ENCODE measurements at regions not wholly inside any gene's neighbourhood (a gene's known extent, or its start where the extent isn't known, plus 50 kb on each side); places are given as distances from the start of the nearest gene placed in this dataset.

- H3K79me2 ChIP-seq (ENCODE audit: insufficient read depth, low read length): no peaks in the 10 kb centered on the region
- no peaks in the 10 kb centered on the region for H3F3A ChIP-seq (ENCODE audit: low read depth)
- H3K4me2 ChIP-seq (ENCODE audit: low read depth, low read length, poor library complexity, severe bottlenecking): no peak overlapping the region
- no peak overlapping the region for H2AFZ ChIP-seq (ENCODE audit: low read length)
- H4K20me1 ChIP-seq (ENCODE audit: insufficient read depth, low read length, poor library complexity, severe bottlenecking): no peaks in the 10 kb centered on the region
- no peaks in the 10 kb centered on the region for H3K36me3 ChIP-seq (ENCODE audit: insufficient read depth, low read length)
- H3K9me2 ChIP-seq (replicated peaks; ENCODE audit: low read depth, low read length): no peaks in the 10 kb centered on the region
- H3K27me3 ChIP-seq (ENCODE audit: insufficient read depth, low read length, poor library complexity, severe bottlenecking): no peaks in the 10 kb centered on the region
- H3K9me3 ChIP-seq (ENCODE audit: insufficient read depth, low read depth, low read length): no peaks in the 10 kb centered on the region
- no peak overlapping the region for H3K9ac ChIP-seq (ENCODE audit: low read depth, low read length, poor library complexity, severe bottlenecking)
- TF ChIP-seq CTCF (conservative IDR thresholded peaks at IDR 0.05; ENCODE audit: low read length) (no peak), EZH2phosphoT487 (IDR thresholded peaks at IDR 0.05; ENCODE audit: borderline replicate concordance) (no peak)
- H3K4me1 ChIP-seq (ENCODE audit: insufficient read depth, low read length, poor library complexity, severe bottlenecking): no peaks in the 10 kb centered on the region
- H3K4me3 ChIP-seq (ENCODE audit: low read length, poor library complexity, severe bottlenecking): no peak overlapping the region
These were observed 191.7 kb upstream of the ZC3H15 start for GRCh38 chr2:186294248-186294888.

GRCh38 chr2:186299610-186300009 is 186.4 kb upstream of the ZC3H15 start:
- Histone ChIP-seq H3K4me2 (ENCODE audit: low read depth, low read length, poor library complexity, severe bottlenecking) (no peak overlapping the region), H3K9me2 (replicated peaks; ENCODE audit: low read depth, low read length) (no peaks in the 10 kb centered on the region), H3F3A (ENCODE audit: low read depth) (no peaks in the 10 kb centered on the region), H3K27me3 (ENCODE audit: insufficient read depth, low read length, poor library complexity, severe bottlenecking) (no peaks in the 10 kb centered on the region), H3K79me2 (ENCODE audit: insufficient read depth, low read length) (no peaks in the 10 kb centered on the region), H4K20me1 (ENCODE audit: insufficient read depth, low read length, poor library complexity, severe bottlenecking) (no peaks in the 10 kb centered on the region), H2AFZ (ENCODE audit: low read length) (no peak overlapping the region), H3K4me3 (ENCODE audit: low read length, poor library complexity, severe bottlenecking) (no peak overlapping the region), H3K9me3 (ENCODE audit: insufficient read depth, low read depth, low read length) (no peaks in the 10 kb centered on the region), H3K36me3 (ENCODE audit: insufficient read depth, low read length) (no peaks in the 10 kb centered on the region), H3K9ac (ENCODE audit: low read depth, low read length, poor library complexity, severe bottlenecking) (no peak overlapping the region), H3K4me1 (ENCODE audit: insufficient read depth, low read length, poor library complexity, severe bottlenecking) (no peaks in the 10 kb centered on the region)
- no peak for TF ChIP-seq CTCF (conservative IDR thresholded peaks at IDR 0.05; ENCODE audit: low read length)
- no peak for TF ChIP-seq EZH2phosphoT487 (IDR thresholded peaks at IDR 0.05; ENCODE audit: borderline replicate concordance)

- TF ChIP-seq EZH2phosphoT487 (IDR thresholded peaks at IDR 0.05; ENCODE audit: borderline replicate concordance): no peak
- TF ChIP-seq CTCF (conservative IDR thresholded peaks at IDR 0.05; ENCODE audit: low read length): no peak
- H3K9ac ChIP-seq (ENCODE audit: low read depth, low read length, poor library complexity, severe bottlenecking): no peak overlapping the region
- no peaks in the 10 kb centered on the region for H3K27me3 ChIP-seq (ENCODE audit: insufficient read depth, low read length, poor library complexity, severe bottlenecking)
- H3K36me3 ChIP-seq (ENCODE audit: insufficient read depth, low read length): no peaks in the 10 kb centered on the region
- no peaks in the 10 kb centered on the region for H4K20me1 ChIP-seq (ENCODE audit: insufficient read depth, low read length, poor library complexity, severe bottlenecking)
- no peaks in the 10 kb centered on the region for H3K9me3 ChIP-seq (ENCODE audit: insufficient read depth, low read depth, low read length)
- H2AFZ ChIP-seq (ENCODE audit: low read length): no peak overlapping the region
- H3K4me1 ChIP-seq (ENCODE audit: insufficient read depth, low read length, poor library complexity, severe bottlenecking): no peaks in the 10 kb centered on the region
- no peaks in the 10 kb centered on the region for H3K9me2 ChIP-seq (replicated peaks; ENCODE audit: low read depth, low read length)
- H3K79me2 ChIP-seq (ENCODE audit: insufficient read depth, low read length): no peaks in the 10 kb centered on the region
- no peak overlapping the region for H3K4me2 ChIP-seq (ENCODE audit: low read depth, low read length, poor library complexity, severe bottlenecking)
- H3K4me3 ChIP-seq (ENCODE audit: low read length, poor library complexity, severe bottlenecking): no peak overlapping the region
- H3F3A ChIP-seq (ENCODE audit: low read depth): no peaks in the 10 kb centered on the region
These were observed 183.8 kb upstream of the ZC3H15 start for GRCh38 chr2:186302263-186302662.

Measured in Loucy (cell line).